ENCODE measurements at regions not wholly inside any gene's neighbourhood (a gene's known extent, or its start where the extent isn't known, plus 50 kb on each side); places are given as distances from the start of the nearest gene placed in this dataset.

DNA sequence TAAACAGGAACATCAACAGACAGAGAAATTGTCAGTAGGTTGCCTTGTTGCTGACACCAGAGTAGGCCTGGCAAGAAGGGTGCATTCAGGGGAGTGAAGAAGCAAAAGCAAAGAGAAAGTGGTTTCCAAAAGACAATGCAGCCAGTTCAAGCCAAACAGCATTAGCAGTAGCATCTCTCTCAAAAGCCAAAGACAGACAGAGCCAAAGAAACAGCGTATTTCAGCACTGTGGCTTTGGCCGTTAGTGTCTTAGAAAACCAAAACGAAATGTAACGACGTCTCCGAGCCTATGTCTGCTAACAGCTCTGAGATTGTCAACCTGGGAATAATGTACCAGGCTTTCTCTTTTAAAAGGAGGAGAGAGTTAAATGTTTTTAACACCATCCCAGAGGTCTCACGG, 178.6 kb downstream of the NRP2 start:
- DNase-seq, result no peak

DNA sequence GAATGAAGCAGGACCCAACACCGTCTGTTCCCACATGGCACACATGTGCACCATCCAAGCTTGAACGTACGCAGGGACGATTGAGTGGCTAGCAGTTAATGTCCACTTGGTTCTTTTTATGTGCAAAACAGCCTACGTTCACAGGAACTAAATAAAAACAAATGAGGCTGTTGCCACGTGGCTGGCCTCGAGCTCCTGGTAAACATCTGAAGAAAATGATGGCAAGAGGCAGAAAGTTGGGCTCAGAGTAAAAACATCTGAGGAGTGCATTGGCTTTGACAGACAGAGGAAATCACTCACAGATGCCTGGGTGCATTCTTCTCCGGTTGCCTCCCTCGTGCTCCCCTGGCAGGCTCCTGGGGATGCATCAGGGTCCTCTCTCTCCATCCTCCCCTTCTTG, 177.9 kb downstream of the NRP2 start:
- no peak for DNase-seq

DNA sequence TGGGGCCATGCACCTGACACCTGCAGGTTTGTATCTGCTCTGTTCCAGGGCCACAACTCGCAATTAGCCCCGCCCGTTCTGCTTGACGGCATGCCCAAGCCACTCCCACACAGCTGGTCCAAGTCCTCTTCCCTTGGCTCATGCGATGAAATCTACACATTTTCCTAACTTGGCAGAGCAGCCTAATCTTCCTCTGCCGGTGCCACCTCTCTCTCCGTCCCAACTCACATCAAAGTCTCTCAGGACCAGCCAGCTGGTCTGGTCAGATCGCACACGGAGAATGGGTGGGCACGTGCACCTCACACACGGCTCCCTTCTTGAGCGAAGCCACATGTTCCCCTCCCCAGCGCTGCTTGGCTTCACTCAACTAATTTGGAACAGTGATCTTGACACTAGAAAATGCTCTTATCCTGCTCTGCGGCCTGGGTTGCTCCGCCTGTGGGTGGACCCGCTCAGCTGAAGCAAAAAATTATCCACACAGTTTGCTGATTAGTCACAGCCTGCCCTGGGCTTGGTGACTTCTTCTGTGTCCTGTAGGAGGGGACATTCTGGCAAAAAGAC, 176.7 kb downstream of the NRP2 start:
- no peak for DNase-seq

DNA sequence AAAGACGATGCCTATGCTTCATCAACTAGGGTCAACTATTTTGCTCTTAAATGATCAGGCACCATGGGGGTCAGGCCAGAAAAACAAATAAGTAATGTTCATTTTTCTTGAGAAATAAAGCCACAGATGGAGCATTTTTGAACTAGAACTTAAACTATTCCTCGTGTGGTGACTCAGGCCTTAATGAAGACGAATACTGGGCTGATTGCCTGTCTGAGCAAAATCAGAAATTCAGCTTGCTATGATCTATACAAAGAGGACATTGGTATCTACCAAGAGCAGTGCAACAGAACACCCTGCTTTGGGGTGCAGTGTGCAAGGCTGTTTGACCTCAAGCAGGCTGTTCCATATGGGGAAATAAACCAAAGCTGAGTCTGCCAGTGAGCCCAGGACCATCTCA, 176.0 kb downstream of the NRP2 start:
- DNase-seq, result no peak

DNA sequence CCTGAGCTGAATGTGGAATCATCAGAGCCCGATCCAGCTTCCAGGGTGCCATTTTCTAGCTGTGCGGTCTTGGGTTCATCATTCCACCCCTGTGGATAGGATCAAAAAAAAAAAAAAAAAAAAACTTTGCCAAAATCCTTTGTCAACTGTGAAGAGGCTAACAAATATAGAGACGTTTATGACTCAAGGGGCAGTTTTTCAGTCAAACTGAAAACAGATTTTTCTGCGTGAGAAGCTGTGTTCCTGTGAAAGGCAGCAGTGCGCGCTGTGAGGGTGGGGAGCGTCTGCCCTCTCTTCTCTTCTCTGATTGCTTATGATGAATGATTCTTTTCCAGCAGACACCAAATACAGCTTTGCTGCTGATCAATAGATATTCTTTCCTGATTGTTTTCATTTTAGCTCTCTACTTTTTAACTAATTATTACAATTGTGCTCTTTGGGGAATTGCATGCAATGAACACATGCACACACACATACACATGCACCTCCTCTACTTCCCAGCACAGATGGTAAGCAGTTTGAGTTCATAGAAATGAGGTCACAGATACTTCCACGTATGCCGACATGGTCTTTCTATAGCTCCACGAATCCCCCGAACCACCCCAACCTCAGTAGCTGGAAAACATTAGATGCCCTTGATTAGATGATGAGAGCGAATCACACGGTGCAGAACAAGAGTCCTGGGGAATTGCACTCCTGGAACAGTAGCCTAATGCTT, 175.4 kb downstream of the NRP2 start:
- peak; percentile 23 for DNase-seq

DNA sequence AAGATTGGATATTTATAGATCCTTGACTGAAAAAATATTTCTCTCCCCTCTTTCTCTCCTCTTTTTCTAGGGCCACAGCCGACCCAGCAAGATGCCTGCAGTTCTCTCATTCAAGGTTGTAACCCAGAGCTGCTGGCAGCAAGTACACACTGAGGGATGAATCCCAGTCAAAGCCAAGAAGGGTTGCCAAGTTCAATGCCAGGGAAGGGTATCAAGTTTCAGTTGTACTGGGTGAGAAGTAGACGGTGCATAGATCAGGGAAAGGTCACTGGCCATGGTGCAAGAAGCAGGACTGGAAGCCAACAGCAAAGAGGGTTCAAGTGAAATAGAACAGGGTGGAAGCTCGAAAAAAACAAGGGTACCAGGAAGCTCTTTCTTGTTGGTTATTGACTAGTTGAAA, 170.2 kb downstream of the NRP2 start:
- no peak for DNase-seq

DNA sequence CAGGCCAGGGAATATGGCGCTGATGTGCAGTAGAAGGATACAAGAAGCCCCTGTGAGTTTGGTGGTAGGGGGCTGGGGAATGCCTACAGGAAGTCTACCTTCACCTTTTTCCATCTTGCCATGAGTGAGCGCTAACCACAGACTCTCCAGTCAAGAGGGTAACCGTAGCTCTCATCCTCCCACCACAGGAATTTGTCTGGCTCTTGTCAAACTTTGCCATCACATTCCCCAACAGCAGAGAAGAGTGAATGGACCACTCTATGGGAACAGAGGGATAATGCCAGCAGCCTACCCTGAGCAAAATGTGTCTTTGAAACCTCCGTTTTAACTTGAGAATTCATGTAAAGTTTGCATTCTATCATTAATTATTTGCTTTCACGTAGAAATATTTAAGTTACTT, 168.3 kb downstream of the NRP2 start:
- no peak for DNase-seq

DNA sequence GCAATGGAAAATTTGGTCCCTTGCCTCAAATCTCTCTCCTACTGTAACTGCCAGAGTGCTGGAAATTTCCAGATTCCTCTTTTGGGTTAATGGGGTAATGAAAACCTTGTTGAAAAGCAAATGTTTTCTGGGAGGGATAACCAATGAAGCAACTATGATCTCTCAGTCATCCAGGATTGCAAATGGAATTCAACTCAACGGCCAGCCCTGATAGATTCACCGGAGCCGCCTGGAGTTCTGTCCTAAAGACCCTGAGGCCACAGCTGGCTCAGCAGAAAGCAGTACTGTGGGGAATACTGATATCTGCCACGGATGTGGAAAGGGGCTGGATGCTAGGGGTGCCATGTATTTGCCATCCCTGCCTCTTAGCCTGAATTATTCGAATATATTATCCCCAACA, 167.8 kb downstream of the NRP2 start:
- no peak for DNase-seq

DNA sequence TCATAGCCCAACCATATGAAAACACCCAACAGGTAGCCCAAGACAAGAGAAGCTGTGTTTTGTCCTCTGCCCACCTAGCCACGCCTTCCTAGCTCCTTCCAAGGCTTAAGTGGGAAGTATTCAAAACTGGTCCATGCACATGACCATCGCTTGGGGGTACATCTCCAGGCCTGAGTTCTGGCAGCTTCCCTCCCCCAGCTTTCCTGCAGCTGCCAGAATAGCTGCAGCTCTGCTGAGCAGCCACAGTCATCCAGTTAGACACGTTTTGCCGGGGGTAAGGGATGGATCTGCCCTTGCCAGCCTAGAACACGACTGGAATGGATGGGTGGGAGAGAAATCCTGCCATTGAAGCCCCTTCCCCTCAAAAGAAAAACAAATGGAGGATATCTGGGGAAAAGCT, 166.8 kb downstream of the NRP2 start:
- no peak for DNase-seq

DNA sequence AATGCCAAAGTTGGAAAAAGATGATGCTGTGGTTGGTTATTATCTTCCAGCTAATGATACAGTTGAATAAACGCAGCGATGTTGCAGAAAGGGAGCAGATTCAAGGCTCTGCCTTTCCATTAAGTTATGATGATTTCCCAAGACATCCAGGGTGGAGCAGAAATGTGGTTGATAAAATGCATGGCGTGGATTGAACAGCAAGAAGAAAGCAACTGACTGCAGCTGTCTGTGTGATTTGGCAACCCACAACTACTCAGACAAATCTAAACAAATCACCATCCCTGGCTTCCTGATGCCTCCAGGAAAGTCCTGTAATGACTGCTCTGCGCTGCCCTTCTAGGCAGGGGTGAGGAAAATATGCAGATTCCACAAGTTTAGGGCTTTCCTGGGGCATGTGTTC, 166.3 kb downstream of the NRP2 start:
- no peak for DNase-seq
